ENCODE measurements at regions not wholly inside any gene's neighbourhood (a gene's known extent, or its start where the extent isn't known, plus 50 kb on each side); places are given as distances from the start of the nearest gene placed in this dataset.
A peak's percentile ranks its signal among the peaks of the same experiment; 100 is the strongest.

DNA sequence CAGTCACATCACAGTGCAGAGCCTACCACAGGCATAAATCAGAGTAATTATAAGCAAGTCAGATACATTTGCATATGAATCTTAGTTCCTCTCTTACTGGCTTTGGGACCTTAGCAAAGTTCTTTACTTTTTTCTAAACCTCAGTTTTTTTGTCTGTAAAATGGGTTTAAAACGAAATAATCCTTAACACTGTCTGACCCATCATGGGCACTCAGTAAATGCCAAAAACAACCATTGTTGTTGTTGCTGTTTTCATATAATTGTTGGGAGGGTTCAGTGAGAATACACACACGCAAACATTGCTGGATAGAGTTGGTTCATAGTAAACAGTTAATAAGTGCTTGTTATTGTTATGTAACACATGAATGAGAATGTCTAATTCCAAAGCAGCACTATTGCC is 184.9 kb downstream of the BLID start:
- TF ChIP-seq, protein P1, sequence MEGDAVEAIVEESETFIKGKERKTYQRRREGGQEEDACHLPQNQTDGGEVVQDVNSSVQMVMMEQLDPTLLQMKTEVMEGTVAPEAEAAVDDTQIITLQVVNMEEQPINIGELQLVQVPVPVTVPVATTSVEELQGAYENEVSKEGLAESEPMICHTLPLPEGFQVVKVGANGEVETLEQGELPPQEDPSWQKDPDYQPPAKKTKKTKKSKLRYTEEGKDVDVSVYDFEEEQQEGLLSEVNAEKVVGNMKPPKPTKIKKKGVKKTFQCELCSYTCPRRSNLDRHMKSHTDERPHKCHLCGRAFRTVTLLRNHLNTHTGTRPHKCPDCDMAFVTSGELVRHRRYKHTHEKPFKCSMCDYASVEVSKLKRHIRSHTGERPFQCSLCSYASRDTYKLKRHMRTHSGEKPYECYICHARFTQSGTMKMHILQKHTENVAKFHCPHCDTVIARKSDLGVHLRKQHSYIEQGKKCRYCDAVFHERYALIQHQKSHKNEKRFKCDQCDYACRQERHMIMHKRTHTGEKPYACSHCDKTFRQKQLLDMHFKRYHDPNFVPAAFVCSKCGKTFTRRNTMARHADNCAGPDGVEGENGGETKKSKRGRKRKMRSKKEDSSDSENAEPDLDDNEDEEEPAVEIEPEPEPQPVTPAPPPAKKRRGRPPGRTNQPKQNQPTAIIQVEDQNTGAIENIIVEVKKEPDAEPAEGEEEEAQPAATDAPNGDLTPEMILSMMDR (conservative IDR thresholded peaks at IDR 0.05; ENCODE audit: low read depth, low read length): no peak
- H3K4me3 ChIP-seq (ENCODE audit: low read depth, low read length): no peak overlapping the region
- DNase-seq (ENCODE audit: low read depth): no peak

DNA sequence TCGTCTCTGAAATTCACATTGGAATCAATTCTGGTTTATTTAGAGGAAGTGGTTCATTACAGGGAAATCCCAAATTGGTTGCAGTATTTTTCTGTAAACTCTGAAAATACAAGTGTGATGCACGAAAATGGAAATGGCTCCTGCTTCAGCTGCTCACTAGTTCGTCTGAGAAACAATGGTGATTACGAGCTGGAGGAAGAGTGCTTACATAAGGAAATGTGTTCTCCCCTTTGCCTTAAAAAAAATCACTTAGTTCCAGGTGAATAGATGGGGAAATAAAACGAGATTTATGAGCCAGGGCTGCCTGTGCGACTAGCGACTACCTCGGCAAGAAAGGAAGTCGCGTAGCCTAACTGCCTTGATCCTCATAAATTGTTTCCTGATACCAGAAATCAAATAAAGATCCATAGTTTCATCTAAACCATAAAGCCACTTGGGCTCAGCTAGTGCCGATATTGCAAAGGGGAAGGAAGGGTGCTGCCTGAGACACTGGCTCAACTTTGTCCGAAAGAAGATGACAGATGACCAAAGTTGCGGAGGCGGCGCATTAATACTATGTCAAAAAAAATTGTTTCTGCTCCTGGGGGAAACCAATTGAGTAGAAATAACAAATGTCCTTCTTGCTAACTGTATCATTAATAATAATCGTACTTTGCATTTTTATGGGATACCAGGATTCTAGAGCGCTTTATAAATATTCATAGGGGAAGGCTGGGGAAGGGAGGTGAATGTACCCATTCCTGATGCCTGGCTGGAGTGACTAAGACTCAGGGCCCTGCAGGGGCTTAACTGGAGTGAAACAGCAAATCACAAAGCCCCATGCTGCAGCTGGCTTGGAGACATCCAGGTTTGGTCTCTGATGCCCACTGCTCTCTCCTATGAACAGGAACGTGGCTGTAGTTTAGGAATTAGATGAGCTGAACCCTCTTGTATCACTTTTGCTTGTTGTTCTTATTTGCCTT is 185.7 kb downstream of the BLID start:
- DNase-seq (ENCODE audit: low read depth): peak; percentile 15
- TF ChIP-seq, protein P1 (conservative IDR thresholded peaks at IDR 0.05; ENCODE audit: low read depth, low read length): no peak
- peak overlapping the region; percentile 47 for H3K4me3 ChIP-seq (ENCODE audit: low read depth, low read length)

DNA sequence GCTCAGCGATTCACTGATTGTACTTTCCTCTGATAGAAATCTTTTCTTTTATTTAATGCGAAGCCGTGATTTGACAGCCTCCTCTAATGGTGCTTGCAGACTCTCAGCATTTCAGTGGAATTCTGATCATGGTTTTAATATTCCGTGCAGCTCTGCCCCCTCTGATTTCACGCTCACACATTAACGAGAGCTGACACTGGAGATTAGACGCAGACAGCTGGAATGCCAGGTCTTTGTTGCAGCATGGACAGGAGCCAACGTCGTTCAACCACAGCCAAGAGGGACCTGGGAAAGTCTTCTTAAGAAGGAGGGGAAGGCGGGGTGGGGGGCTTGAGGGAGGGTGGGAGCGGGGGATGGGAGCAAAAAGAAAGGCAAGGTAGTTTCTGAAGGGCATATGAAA is 186.4 kb downstream of the BLID start:
- TF ChIP-seq, protein P1 (conservative IDR thresholded peaks at IDR 0.05; ENCODE audit: low read depth, low read length): no peak
- H3K4me3 ChIP-seq (ENCODE audit: low read depth, low read length): peak overlapping the region; percentile 47
- peak; percentile 4 for DNase-seq (ENCODE audit: low read depth)

DNA sequence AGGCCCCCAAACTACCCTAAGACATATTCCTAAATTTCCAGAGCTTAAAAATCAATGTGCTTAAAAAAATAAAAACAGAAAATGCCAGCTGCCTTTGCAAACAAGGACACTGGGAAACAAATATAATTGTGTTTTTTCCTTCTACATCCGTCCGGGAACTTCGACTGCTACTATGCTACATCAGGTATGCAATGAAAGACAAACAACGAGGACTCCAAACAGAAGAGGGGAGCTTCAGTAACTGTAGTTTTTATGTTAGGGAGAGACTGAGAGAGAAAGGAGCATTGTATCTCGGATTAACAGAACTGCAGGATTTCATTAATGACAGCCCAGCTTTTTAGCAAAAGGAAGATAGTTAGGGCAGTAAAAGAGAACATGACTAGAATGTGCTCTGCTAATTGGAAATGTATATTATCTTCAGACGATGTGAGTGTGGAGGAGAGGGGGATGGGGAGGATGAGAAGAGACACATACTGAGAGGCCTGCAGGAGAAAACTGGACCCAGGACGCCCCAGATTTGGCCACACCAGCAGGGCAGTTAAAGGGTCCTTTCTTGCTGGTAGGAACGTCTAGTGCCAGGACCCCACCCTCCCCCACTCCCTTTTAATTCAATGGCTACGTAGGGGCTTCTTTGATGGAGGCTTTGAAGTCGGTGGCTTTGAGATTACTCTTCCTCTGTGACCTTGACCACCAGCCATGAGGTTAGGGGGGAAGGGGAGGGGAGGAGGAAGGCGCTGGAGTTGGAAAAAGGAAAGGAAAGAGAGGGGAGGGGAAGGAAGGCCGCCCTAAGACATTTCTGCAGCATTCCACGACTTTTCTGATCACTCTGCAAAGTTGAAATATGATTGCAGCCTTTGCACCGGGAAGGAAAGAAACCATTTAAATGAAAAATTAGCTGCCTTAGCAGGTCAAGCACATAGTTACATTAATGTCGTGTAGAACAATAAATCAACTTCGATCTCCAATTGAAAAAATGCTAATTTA is 187.1 kb downstream of the BLID start:
- TF ChIP-seq, protein P1 (conservative IDR thresholded peaks at IDR 0.05; ENCODE audit: low read depth, low read length): no peak
- peak overlapping the region; percentile 19 for H3K4me3 ChIP-seq (ENCODE audit: low read depth, low read length)
- no peak for DNase-seq (ENCODE audit: low read depth)

DNA sequence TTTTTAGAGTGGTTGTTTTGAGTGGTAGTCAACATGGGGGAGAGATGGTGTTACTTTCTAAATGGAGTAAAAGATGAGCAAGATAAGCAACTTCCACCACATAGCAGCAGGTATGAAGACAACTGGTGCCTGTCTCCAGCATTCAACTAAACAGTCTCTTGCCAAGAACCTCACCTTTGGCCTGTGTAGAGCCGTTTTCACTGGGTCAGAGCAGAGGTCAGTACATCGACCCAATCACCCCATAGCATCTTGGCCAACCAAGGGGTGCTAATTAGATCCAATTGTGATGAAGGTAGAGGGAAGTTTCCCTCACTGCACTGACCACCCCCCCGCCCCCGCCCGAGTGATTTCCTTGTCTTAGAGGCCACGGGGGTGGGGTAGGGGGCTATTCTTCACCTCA is 188.2 kb downstream of the BLID start:
- TF ChIP-seq, protein P1 (conservative IDR thresholded peaks at IDR 0.05; ENCODE audit: low read depth, low read length): no peak
- DNase-seq (ENCODE audit: low read depth): no peak

DNA sequence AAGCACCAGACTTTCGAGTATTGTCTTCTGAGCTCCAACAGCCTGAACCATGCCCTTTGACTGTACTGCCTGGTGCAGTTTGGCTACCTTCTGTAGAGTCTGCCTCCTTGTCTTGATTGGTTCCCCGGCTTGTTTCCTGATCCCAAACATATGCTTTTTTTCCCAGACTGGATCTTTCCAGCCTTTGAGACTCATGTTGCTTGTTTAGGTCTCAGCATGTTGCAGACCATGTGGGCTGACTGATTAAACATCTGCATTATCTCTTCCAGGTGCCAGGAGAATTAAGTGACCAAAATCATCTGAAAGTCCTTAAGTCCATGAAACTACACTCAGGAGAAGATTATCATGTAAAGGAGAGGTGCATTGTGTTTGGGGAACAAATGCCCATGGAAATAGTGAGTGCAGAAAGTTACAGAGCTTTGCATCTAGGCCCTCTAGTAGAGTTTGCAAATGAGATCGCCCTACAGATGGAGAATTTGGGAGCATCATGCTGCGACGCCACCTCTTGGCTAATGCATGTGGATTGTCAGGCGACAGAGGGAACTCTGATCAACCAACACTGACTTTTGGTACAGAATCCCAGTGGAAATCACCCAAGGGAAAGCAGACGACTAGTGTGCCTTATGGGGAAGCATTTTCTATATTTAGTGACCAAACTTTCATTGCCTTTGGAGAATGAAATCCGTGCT is 188.8 kb downstream of the BLID start:
- no peak for DNase-seq (ENCODE audit: low read depth)
- H3K4me3 ChIP-seq (ENCODE audit: low read depth, low read length): no peak overlapping the region
- TF ChIP-seq, protein P1 (conservative IDR thresholded peaks at IDR 0.05; ENCODE audit: low read depth, low read length): no peak

More for the DNA sequence above, 188.2 kb downstream of the BLID start:
- no peak overlapping the region for H3K4me3 ChIP-seq (ENCODE audit: low read depth, low read length)

Data from epithelial cell of proximal tubule (primary cell).